CD4-positive, alpha-beta T cell (primary cell): ENCODE measurements at regions not wholly inside any gene's neighbourhood (a gene's known extent, or its start where the extent isn't known, plus 50 kb on each side); places are given as distances from the start of the nearest gene placed in this dataset.
"Not testable (repeated sequence)": the region's sequence is repeated elsewhere in the genome, so short reads cannot be mapped to it uniquely, and the experiment has no call there.

ENCODE experiments used
- ATAC-seq: fragments of 200-7000 bp; cut with Tn5 transposase; one replicate; pipeline ENCODE4 v1.10.0; 2022; ENCODE audit warnings: mild to moderate bottlenecking; ENCODE audit not compliant: poor library complexity
- CTCF ChIA-PET: fragments of 350-600 bp; sonication (Branson Sonifier 250); formaldehyde crosslinking; loops from one replicate; lab custom pipeline; 2021; ENCODE audit warnings: antibody characterized with exemption, inconsistent platforms; lab: Charles Lee
- POLR2A ChIA-PET: fragments of 350-600 bp; sonication (Branson Sonifier 250); formaldehyde crosslinking; loops from one replicate; lab custom pipeline; 2021; ENCODE audit warnings: antibody characterized with exemption, inconsistent platforms; lab: Charles Lee
- DNase-seq, 14 experiments: peaks; one replicate each; pipeline ENCODE4 v3.0.0-alpha.2; 2013 to 2020; ENCODE audit warnings: mixed read lengths in 2 of 14
- H3K27ac ChIP-seq, 2 donors: one replicate each; pipeline versions ENCODE4 v1.5.1 to v1.7.0; 2013; ENCODE audit warnings: low read length in 2 of 2, low read depth in 1 of 2, mild to moderate bottlenecking in 1 of 2
- H3K27me3 ChIP-seq, 2 experiments: 1 replicate in 1 of 2; 2 replicates in 1 of 2; pipeline versions ENCODE4 v1.6.1 to v1.7.0; 2013; ENCODE audit warnings: low read length in 2 of 2, control low read depth in 1 of 2, mild to moderate bottlenecking in 1 of 2, moderate library complexity in 1 of 2; ENCODE audit not compliant: insufficient read depth in 2 of 2, control insufficient read depth in 1 of 2
- H3K36me3 ChIP-seq: one replicate; pipeline ENCODE4 v1.6.1; 2013; ENCODE audit warnings: low read length, control low read depth; ENCODE audit not compliant: insufficient read depth
- H3K4me1 ChIP-seq: one replicate; pipeline ENCODE4 v1.6.1; 2013; ENCODE audit warnings: low read length, control low read depth; ENCODE audit not compliant: insufficient read depth
- H3K4me3 ChIP-seq: one replicate; pipeline ENCODE4 v1.5.1; 2013; ENCODE audit warnings: mild to moderate bottlenecking, low read length, moderate library complexity
- H3K9me3 ChIP-seq, 2 experiments: 1 replicate in 1 of 2; 2 replicates in 1 of 2; pipeline versions ENCODE4 v1.6.1 to v1.7.0; 2013; ENCODE audit warnings: low read length in 2 of 2, mild to moderate bottlenecking in 2 of 2, control low read depth in 1 of 2, moderate library complexity in 1 of 2; ENCODE audit not compliant: control insufficient read depth in 1 of 2, insufficient read depth in 1 of 2
- H3K27ac Mint-ChIP-seq: one replicate; pipeline ENCODE4 v1.8.0; 2020; ENCODE audit warnings: mixed read lengths
- H3K27me3 Mint-ChIP-seq: one replicate; pipeline ENCODE4 v1.8.0; 2021; ENCODE audit warnings: mixed read lengths
- H3K36me3 Mint-ChIP-seq: one replicate; pipeline ENCODE4 v1.8.0; 2021; ENCODE audit warnings: low read depth, mixed read lengths
- H3K4me1 Mint-ChIP-seq: one replicate; pipeline ENCODE4 v1.8.0; 2021; ENCODE audit warnings: low read depth, mixed read lengths
- H3K4me3 Mint-ChIP-seq: one replicate; pipeline ENCODE4 v1.8.0; 2020; ENCODE audit warnings: mild to moderate bottlenecking, mixed read lengths
- H3K9me3 Mint-ChIP-seq: one replicate; pipeline ENCODE4 v1.8.0; 2020; ENCODE audit warnings: mixed read lengths
- intact Hi-C, 2 experiments: fragments of 100-400 bp; cut with DNase I in 1 of 2; cut with micrococcal nuclease in 1 of 2; formaldehyde crosslinking; loops; one replicate each; pipeline versions ENCODE4 v1.15.1 to v1.9.0; 2023 to 2025; cut with DNase I, micrococcal nuclease
- TF ChIP-seq, protein P1 (sequence below): fragments of 200-600 bp; IDR thresholded peaks from one replicate; pipeline ENCODE4 v1.8.0; 2022; ENCODE audit warnings: antibody characterized with exemption, mild to moderate bottlenecking

DNA sequence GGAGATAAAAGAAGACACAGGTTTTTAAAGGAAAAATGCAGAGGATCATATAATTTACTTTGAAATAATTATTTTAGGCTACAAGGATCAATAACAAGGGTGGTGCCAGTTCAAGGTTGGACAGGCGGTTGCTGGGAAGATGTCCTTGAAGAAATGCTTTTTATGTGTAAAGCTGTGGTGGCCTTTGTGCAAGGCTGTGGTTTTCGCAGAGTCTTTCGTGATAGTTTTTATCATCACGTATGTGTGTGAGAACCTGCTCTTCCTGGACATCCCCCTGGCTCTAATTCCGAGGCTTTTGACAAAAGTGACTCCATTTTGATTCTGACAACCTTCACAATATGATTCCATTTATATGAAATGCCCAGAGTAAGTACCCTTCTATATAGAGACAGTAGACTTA is 85.8 kb upstream of the COG2 start:
- no peaks in the 10 kb centered on the region for H3K4me1 ChIP-seq
- no peaks in the 10 kb centered on the region for H3K9me3 Mint-ChIP-seq
- H3K27ac Mint-ChIP-seq = no peak overlapping the region
- H3K4me3 ChIP-seq = no peak overlapping the region
- H3K4me3 Mint-ChIP-seq = no peak overlapping the region
- no peak for ATAC-seq
- CTCF ChIA-PET = no interaction called here
- no peaks in the 10 kb centered on the region for H3K9me3 ChIP-seq
- peaks cover 36% of the 10 kb centered on the region for H3K27me3 Mint-ChIP-seq
- peaks cover 3 to 7% of the 10 kb centered on the region in 2 experiments for H3K27me3 ChIP-seq
- no peak for DNase-seq
- H3K36me3 Mint-ChIP-seq = no peaks in the 10 kb centered on the region
- H3K4me1 Mint-ChIP-seq = no peaks in the 10 kb centered on the region
- H3K36me3 ChIP-seq = no peaks in the 10 kb centered on the region
- no peak overlapping the region for H3K27ac ChIP-seq
- POLR2A ChIA-PET = no interaction called here
- TF ChIP-seq, protein P1, sequence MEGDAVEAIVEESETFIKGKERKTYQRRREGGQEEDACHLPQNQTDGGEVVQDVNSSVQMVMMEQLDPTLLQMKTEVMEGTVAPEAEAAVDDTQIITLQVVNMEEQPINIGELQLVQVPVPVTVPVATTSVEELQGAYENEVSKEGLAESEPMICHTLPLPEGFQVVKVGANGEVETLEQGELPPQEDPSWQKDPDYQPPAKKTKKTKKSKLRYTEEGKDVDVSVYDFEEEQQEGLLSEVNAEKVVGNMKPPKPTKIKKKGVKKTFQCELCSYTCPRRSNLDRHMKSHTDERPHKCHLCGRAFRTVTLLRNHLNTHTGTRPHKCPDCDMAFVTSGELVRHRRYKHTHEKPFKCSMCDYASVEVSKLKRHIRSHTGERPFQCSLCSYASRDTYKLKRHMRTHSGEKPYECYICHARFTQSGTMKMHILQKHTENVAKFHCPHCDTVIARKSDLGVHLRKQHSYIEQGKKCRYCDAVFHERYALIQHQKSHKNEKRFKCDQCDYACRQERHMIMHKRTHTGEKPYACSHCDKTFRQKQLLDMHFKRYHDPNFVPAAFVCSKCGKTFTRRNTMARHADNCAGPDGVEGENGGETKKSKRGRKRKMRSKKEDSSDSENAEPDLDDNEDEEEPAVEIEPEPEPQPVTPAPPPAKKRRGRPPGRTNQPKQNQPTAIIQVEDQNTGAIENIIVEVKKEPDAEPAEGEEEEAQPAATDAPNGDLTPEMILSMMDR = no peak
- intact Hi-C loops = no loop called here

DNA sequence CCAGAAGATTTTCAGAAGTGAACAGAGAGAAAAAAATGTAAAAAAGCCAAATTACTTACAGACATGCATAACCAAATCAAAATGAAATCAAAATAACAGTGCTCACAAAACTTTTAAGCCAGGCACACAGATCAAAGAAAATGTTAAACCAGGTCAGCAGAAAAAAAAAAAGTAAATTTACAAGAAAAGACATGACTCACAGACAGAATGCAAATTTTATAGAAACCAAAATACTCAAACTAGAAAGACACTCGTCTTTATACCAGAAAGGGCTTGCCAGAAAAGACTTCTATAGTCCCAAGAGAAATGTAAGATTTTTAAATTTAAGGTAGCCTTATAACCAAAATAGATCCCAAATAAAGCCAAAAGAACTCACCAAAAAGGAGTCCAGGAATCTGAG is 86.5 kb upstream of the COG2 start:
- ATAC-seq (no peak), DNase-seq (no peak)
- Histone ChIP-seq H3K27me3 (peaks cover 3 to 7% of the 10 kb centered on the region in 2 experiments), H3K4me1 (no peaks in the 10 kb centered on the region), H3K36me3 (no peaks in the 10 kb centered on the region), H3K9me3 (no peaks in the 10 kb centered on the region), H3K4me3 (no peak overlapping the region), H3K27ac (no peak overlapping the region)
- no peaks in the 10 kb centered on the region for H3K9me3 Mint-ChIP-seq
- POLR2A ChIA-PET = no interaction called here
- no peaks in the 10 kb centered on the region for H3K4me1 Mint-ChIP-seq
- no peak overlapping the region for H3K4me3 Mint-ChIP-seq
- CTCF ChIA-PET = no interaction called here
- TF ChIP-seq, protein P1 = no peak
- intact Hi-C loops = no loop called here
- no peak overlapping the region for H3K27ac Mint-ChIP-seq
- H3K27me3 Mint-ChIP-seq = peaks cover 36% of the 10 kb centered on the region
- H3K36me3 Mint-ChIP-seq = no peaks in the 10 kb centered on the region

DNA sequence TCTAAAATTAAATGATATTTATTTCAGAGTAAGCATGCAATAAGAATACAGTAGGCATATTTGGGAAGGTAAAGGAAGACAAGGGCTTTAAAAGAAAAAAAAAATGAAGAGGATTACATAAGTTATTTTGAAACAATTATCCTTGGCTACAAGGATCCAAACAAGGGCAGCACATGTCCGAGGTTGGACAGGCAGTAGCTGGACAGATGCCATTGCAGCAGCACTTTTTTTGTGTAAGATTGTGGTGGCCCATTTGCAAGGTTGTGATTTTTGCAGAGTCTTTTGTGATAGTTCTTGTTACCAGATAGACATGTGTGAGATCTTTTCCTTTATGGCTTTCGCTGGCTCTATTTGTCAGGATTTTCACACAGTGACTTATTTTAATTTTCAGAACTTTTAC is 89.4 kb upstream of the COG2 start:
- no peaks in the 10 kb centered on the region for H3K9me3 ChIP-seq
- H3K27ac Mint-ChIP-seq = no peak overlapping the region
- ChIA-PET CTCF (no interaction called here), POLR2A (no interaction called here)
- peaks cover 25% of the 10 kb centered on the region for H3K27me3 Mint-ChIP-seq
- H3K36me3 ChIP-seq = no peaks in the 10 kb centered on the region
- no peaks in the 10 kb centered on the region for H3K9me3 Mint-ChIP-seq
- intact Hi-C loops = no loop called here
- H3K27me3 ChIP-seq = peaks cover 3 to 7% of the 10 kb centered on the region in 2 experiments
- TF ChIP-seq, protein P1 = no peak
- H3K4me1 Mint-ChIP-seq = no peaks in the 10 kb centered on the region
- H3K36me3 Mint-ChIP-seq = no peaks in the 10 kb centered on the region
- no peak overlapping the region for H3K27ac ChIP-seq
- ATAC-seq = no peak
- no peak overlapping the region for H3K4me3 ChIP-seq
- no peaks in the 10 kb centered on the region for H3K4me1 ChIP-seq
- no peak overlapping the region for H3K4me3 Mint-ChIP-seq
- no peak for DNase-seq

DNA sequence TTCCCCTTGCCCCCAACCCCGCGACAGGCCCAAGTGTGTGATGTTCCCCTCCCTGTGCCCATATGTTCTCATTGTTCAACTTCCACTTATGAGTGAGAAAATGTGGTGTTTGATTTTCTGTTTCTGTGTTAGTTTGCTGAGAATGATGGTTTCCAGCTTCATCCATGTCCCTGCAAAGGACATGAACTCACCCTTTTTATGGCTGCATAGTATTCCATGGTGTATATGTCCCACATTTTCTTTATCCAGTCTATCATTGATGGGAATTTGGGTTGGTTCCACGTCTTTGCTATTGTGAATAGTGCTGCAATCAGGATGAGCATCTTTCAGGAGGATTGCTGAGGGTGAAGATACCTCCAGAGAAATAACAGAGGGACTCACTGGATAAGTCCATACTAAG is 91.3 kb upstream of the COG2 start:
- CTCF ChIA-PET, H3K9me3 ChIP-seq, intact Hi-C loops, H3K27ac ChIP-seq, H3K4me1 ChIP-seq, ATAC-seq, H3K4me3 Mint-ChIP-seq, H3K36me3 ChIP-seq, H3K4me1 Mint-ChIP-seq, H3K27ac Mint-ChIP-seq, H3K4me3 ChIP-seq, H3K9me3 Mint-ChIP-seq, H3K27me3 ChIP-seq, H3K36me3 Mint-ChIP-seq, POLR2A ChIA-PET, DNase-seq: not testable (repeated sequence)
- H3K27me3 Mint-ChIP-seq = peaks cover 29% of the 10 kb centered on the region
